LNCAP (cell line): ENCODE measurements at regions not wholly inside any gene's neighbourhood (a gene's known extent, or its start where the extent isn't known, plus 50 kb on each side); places are given as distances from the start of the nearest gene placed in this dataset.

ENCODE experiments used
- TF ChIP-seq, protein P1 (sequence below): fragments of 450-650 bp; IDR thresholded peaks from 2 replicates; pipeline ENCODE4 v1.5.1; 2017; ENCODE audit warnings: mild to moderate bottlenecking

DNA sequence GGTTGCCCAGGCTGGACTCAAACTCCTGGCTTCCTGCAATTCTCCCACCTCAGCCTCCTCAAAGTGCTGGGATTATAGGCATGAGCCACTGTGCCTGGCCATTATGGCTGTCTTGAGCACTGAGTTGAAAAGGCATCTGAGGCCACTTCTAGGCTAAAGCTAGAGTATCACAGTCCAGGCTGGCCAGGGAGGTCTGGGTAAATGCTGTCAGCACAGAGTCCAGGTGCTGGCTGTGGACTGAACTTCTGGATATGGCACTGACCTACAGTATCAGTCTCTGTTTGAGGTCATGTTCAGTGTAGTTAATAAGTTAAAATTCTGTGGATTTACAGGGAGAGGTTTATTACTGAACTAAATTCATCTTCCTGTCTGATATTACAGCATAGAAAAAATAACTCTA is 222.5 kb upstream of the TOM1L1 start:
- TF ChIP-seq, protein P1, sequence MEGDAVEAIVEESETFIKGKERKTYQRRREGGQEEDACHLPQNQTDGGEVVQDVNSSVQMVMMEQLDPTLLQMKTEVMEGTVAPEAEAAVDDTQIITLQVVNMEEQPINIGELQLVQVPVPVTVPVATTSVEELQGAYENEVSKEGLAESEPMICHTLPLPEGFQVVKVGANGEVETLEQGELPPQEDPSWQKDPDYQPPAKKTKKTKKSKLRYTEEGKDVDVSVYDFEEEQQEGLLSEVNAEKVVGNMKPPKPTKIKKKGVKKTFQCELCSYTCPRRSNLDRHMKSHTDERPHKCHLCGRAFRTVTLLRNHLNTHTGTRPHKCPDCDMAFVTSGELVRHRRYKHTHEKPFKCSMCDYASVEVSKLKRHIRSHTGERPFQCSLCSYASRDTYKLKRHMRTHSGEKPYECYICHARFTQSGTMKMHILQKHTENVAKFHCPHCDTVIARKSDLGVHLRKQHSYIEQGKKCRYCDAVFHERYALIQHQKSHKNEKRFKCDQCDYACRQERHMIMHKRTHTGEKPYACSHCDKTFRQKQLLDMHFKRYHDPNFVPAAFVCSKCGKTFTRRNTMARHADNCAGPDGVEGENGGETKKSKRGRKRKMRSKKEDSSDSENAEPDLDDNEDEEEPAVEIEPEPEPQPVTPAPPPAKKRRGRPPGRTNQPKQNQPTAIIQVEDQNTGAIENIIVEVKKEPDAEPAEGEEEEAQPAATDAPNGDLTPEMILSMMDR, result no peak

DNA sequence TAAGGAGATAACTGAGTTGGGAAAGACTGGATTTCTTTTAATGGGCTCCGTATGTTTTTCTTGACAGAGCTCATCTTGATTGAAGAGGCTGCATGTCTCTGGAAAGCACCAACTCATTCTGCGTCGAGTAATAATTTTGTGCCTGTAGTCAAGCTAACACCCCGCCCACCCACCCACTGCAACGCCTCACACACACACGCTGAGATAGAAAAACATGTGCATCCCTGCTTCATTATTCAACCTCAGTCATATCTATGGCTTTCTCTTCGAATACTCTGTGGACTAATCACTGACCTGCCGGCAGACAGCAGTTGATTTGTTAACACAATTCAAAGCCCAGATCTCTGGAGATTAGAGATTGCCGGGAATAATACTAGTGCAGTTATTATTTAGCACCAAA is 220.2 kb upstream of the TOM1L1 start:
- TF ChIP-seq, protein P1, result no peak

DNA sequence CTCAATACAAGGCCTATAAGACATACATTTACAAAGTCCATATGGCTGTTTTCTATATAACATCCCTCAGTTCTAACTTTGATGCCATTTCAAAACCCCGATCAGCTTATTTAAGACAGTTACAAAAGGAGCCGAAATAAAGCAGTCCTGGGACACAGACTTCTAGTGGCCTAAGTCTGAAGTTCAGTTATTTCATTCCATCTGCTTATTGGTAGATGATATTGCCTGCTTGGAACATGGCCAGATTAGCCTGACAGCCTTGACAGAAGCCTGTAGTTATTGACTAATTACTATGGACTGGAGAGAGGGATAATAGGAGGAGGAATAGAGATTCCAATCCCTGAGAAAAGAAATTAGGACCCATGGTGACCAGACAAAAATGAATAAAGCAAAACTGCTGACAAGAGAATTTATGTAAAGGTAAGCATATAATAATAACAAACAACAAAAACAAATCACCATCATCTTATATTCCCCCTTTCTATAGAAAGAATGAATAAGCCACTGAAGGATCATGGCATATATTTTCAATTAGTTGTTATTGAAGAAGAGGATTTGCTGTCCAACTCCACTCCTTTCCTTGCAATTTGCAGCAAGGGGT is 206.3 kb upstream of the TOM1L1 start:
- TF ChIP-seq, protein P1, result no peak

DNA sequence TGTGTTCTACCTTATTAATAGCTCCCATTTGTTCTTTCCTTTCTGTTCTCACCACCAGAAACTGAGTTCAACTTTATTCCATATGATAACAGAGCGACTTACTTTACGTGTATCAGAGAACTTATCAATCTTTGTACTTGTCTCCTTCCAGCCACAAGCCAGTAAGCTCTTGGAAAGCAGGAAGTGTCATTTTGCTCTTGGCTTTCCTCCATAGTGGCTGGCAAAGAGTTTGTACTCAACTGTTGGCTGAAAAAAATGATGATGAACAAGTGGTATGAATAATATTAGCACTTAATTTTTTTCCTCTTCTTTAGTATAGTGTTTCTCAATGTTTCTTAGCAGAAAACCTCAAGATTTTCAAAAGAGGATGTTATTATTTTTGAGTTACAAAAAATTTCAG is 182.4 kb upstream of the TOM1L1 start:
- TF ChIP-seq, protein P1, result no peak

DNA sequence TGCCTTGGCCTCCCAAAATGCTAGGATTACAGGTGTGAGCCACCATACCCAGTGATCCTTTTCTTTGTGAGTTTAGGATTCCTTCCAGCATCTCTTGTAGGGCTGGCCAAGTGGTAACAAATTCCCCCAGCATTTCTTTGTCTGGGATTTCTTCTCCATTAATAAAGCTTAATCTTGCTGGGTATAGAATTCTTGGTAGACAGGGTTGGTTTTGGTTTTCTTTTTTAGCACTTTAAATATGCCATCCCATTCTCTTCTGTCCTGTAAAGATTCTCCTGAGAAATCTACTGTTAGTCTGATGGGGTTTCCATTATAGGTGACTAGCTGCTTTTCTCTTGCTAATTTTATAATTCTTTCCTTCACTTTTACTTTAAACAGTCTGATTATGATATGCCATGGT is 173.0 kb upstream of the TOM1L1 start:
- TF ChIP-seq, protein P1, result no peak

DNA sequence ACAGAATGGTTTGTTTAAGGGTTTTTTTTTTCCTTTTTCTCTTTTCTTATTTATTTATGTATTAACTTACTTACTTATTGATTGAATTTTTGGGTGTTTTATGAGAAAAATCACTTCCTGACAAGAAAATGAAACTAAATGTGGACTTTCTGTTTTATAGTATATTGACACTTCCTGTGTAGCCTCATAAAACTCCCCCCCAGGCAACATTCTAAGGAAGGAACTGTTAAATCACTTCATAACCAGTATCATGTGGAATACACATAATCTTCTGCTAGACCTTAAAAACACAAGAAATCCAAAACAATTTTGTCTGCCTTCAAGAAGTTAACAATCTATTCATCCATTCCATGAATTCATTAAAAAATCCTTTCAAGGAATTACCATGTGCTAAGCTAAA is 164.1 kb upstream of the TOM1L1 start:
- TF ChIP-seq, protein P1, result no peak

DNA sequence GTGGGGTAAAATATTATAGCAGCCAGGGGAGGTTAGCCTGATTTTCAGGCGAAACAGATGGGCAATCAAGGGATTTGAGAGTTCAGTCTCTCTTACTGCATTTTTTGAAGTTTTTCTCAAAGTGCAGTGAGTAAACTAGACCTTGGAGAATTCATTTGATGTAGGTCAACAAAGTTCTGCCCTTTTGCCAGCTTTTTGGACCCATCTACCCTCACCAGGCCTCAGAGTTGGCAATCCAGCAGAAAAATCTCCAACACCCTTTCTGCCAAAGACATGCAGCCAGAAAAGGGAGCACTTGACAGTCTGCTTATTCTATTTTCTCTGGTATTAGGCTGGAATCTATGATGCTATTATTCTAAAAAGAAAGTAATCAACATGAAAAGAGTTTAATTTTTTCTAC is 162.2 kb upstream of the TOM1L1 start:
- TF ChIP-seq, protein P1, result no peak

DNA sequence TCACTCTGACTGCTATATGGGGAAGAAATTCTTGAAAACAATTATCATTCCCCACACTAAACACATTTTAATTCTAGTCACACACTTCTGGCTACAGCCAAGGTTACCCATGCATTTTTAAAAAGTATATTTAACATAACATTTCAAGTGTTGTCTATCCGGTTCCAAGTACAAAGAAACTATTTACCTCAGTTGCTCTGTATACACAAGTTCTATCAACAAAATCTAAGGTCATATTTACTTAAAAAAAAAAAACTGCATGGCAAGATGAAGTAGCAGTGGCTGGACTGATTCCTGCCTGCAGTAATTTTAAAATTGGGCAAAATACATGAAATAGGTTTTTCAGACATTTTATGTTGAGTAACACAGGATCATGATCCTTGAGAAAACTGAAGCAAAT is 155.9 kb upstream of the TOM1L1 start:
- TF ChIP-seq, protein P1, result no peak
